ENCODE measurements at regions not wholly inside any gene's neighbourhood (a gene's known extent, or its start where the extent isn't known, plus 50 kb on each side); places are given as distances from the start of the nearest gene placed in this dataset.

GRCh38 chr13:31929031-31929770 is 102.4 kb upstream of the FRY start:
- TF ChIP-seq CTCF (conservative IDR thresholded peaks at IDR 0.05; ENCODE audit: low read length) = no peak
- TF ChIP-seq EZH2phosphoT487 (IDR thresholded peaks at IDR 0.05; ENCODE audit: borderline replicate concordance) = no peak
